B cell (primary cell): ENCODE measurements at regions not wholly inside any gene's neighbourhood (a gene's known extent, or its start where the extent isn't known, plus 50 kb on each side); places are given as distances from the start of the nearest gene placed in this dataset.
"Not testable (repeated sequence)": the region's sequence is repeated elsewhere in the genome, so short reads cannot be mapped to it uniquely, and the experiment has no call there.

Source experiments
- ATAC-seq: fragments of 200-7000 bp; cut with Tn5 transposase; one replicate; pipeline ENCODE4 v1.10.0; 2021; ENCODE audit warnings: low read depth, mild to moderate bottlenecking, moderate number of reproducible peaks, moderate library complexity
- CTCF ChIA-PET: fragments of 350-600 bp; sonication (Branson Sonifier 250); formaldehyde crosslinking; loops from one replicate; lab custom pipeline; 2021; ENCODE audit warnings: antibody characterized with exemption, inconsistent platforms; lab: Charles Lee
- POLR2A ChIA-PET: fragments of 350-600 bp; sonication (Branson Sonifier 250); formaldehyde crosslinking; loops from one replicate; lab custom pipeline; 2021; ENCODE audit warnings: antibody characterized with exemption; lab: Charles Lee
- DNase-seq: peaks from one replicate; pipeline ENCODE4 v3.0.0; 2013
- H2AFZ ChIP-seq: 2 replicates; pipeline ENCODE4 v1.6.1; 2012; ENCODE audit warnings: mild to moderate bottlenecking, low read depth, low read length; ENCODE audit not compliant: insufficient read depth, poor library complexity, severe bottlenecking
- H3K27ac ChIP-seq, 2 donors: 1 replicate in 1 of 2; 2 replicates in 1 of 2; pipeline ENCODE4 v1.5.1; 2012 to 2013; ENCODE audit warnings: low read length in 2 of 2, mild to moderate bottlenecking in 2 of 2, moderate library complexity in 1 of 2
- H3K27me3 ChIP-seq, 4 experiments: fragments of 200-600 bp in 1 of 4; sonication (generic) in 1 of 4; replicated peaks in 1 of 4; 1 replicate in 2 of 4; 2 replicates in 2 of 4; pipeline versions ENCODE4 v1.6.1 to v1.7.0; 2013 to 2016; ENCODE audit warnings: low read length in 3 of 4, mild to moderate bottlenecking in 2 of 4, mixed read lengths in 1 of 4, moderate library complexity in 1 of 4; ENCODE audit not compliant: insufficient read depth in 4 of 4, control insufficient read depth in 3 of 4; ENCODE audit errors: control extremely low read depth in 1 of 4
- H3K36me3 ChIP-seq, 2 experiments: replicated peaks in 1 of 2; 1 replicate in 1 of 2; 2 replicates in 1 of 2; pipeline versions ENCODE4 v1.6.1 to v1.7.1; 2013; ENCODE audit warnings: low read length in 1 of 2; ENCODE audit not compliant: insufficient read depth in 2 of 2, control insufficient read depth in 1 of 2; ENCODE audit errors: control extremely low read depth in 1 of 2, extremely low read depth in 1 of 2
- H3K4me1 ChIP-seq, 2 donors: fragments of 200-600 bp in 1 of 2; sonication (generic) in 1 of 2; 1 replicate in 1 of 2; 2 replicates in 1 of 2; pipeline versions ENCODE4 v1.5.1 to v1.6.1; 2013 to 2017; ENCODE audit warnings: low read length in 2 of 2; ENCODE audit not compliant: control insufficient read depth in 2 of 2, insufficient read depth in 2 of 2
- H3K4me2 ChIP-seq: replicated peaks from 2 replicates; pipeline ENCODE3; 2012; ENCODE audit warnings: mild to moderate bottlenecking, low read depth, low read length; ENCODE audit not compliant: poor library complexity, severe bottlenecking
- H3K4me3 ChIP-seq, 5 experiments: fragments of 200-600 bp in 1 of 5; sonication (generic) in 1 of 5; 1 replicate in 3 of 5; 2 replicates in 2 of 5; pipeline versions ENCODE4 v1.5.1 to v1.7.0; 2011 to 2016; ENCODE audit warnings: low read length in 4 of 5, mild to moderate bottlenecking in 4 of 5, low read depth in 2 of 5, control low read depth in 1 of 5, moderate library complexity in 1 of 5; ENCODE audit not compliant: insufficient read depth in 1 of 5; ENCODE audit errors: control extremely low read depth in 1 of 5, extremely low read depth in 1 of 5
- H3K79me2 ChIP-seq: fragments of 200-600 bp; sonication (generic); one replicate; pipeline ENCODE4 v1.6.0; 2016; ENCODE audit warnings: low read length; ENCODE audit not compliant: control insufficient read depth, insufficient read depth
- H3K9ac ChIP-seq: fragments of 200-600 bp; sonication (generic); 2 replicates; pipeline ENCODE4 v1.6.1; 2017; ENCODE audit warnings: mild to moderate bottlenecking, low read length, moderate library complexity
- H3K9me3 ChIP-seq, 3 donors: one replicate each; pipeline versions ENCODE4 v1.6.1 to v1.7.1; 2013; ENCODE audit warnings: low read length in 2 of 3; ENCODE audit not compliant: control insufficient read depth in 2 of 3, insufficient read depth in 1 of 3; ENCODE audit errors: control extremely low read depth in 1 of 3
- H4K20me1 ChIP-seq: 2 replicates; pipeline ENCODE4 v1.6.0; 2012; ENCODE audit warnings: mild to moderate bottlenecking, low read length; ENCODE audit not compliant: insufficient read depth, control insufficient read depth, poor library complexity, severe bottlenecking
- H3K27ac Mint-ChIP-seq: one replicate; pipeline ENCODE4 v1.8.0; 2021; ENCODE audit warnings: mixed read lengths
- H3K27me3 Mint-ChIP-seq: one replicate; pipeline ENCODE4 v1.8.0; 2021; ENCODE audit warnings: mixed read lengths
- H3K4me1 Mint-ChIP-seq: one replicate; pipeline ENCODE4 v1.8.0; 2021; ENCODE audit warnings: mixed read lengths
- H3K4me3 Mint-ChIP-seq: one replicate; pipeline ENCODE4 v1.8.0; 2021; ENCODE audit warnings: mixed read lengths
- H3K9me3 Mint-ChIP-seq: one replicate; pipeline ENCODE4 v1.8.0; 2022; ENCODE audit warnings: mixed read lengths; ENCODE audit not compliant: insufficient read depth
- CTCF ChIP-seq: fragments of 200-600 bp; IDR thresholded peaks from one replicate; pipeline ENCODE4 v1.8.0; 2022; ENCODE audit warnings: antibody characterized with exemption, mild to moderate bottlenecking
- WGBS: methylation state at CpG from one replicate; pipeline ENCODE4 v1.1.5; 2013; ENCODE audit warnings: missing lambda C conversion rate; ENCODE audit not compliant: insufficient coverage; 5-methylcytosine and 5-hydroxymethylcytosine counted together
- intact Hi-C: fragments of 100-400 bp; cut with micrococcal nuclease; formaldehyde crosslinking; loops from one replicate; pipeline ENCODE4 v1.10.0; 2022

- Histone ChIP-seq H3K9ac (peak overlapping the region; percentile 61), H2AFZ (peak overlapping the region; percentile 82)
- intact Hi-C loops: not testable (repeated sequence)
Observed at GRCh38 chr3:125766285-125766826, 171.1 kb upstream of the OSBPL11 start.

GRCh38 chr3:125766931-125767330 is 171.6 kb upstream of the OSBPL11 start:
- ATAC-seq, H3K9me3 Mint-ChIP-seq, H3K79me2 ChIP-seq, H3K36me3 ChIP-seq, H4K20me1 ChIP-seq, H3K4me1 Mint-ChIP-seq, intact Hi-C loops, H3K4me1 ChIP-seq, H3K9me3 ChIP-seq, H3K27ac ChIP-seq, H3K27ac Mint-ChIP-seq, POLR2A ChIA-PET, H3K27me3 ChIP-seq: not testable (repeated sequence)
- Mint-ChIP-seq H3K27me3 (peaks cover 21% of the 10 kb centered on the region), H3K4me3 (peak overlapping the region; percentile 83)
- Histone ChIP-seq H3K4me3 (peak overlapping the region in 3 of 5 experiments; percentile 55 to 65 (median 63)), H3K9ac (peak overlapping the region; percentile 61), H3K4me2 (peak overlapping the region; percentile 65), H2AFZ (peak overlapping the region; percentile 82)
- 1% methylated on average over 11 of the region's 23 CpGs for WGBS
- DNase-seq: peak; percentile 61
- CTCF ChIA-PET: interaction anchor here (0.6 to 0.9 kb wide), 3 partner anchors 12 to 170 kb away, joined by 3 read pairs; no protein-coding TSS in a partner anchor

More at GRCh38 chr3:125766285-125766826, 171.1 kb upstream of the OSBPL11 start:
- peak overlapping the region; percentile 74 for H3K4me3 Mint-ChIP-seq
- H3K4me1 Mint-ChIP-seq, ATAC-seq, H3K9me3 ChIP-seq, H4K20me1 ChIP-seq, H3K79me2 ChIP-seq, H3K36me3 ChIP-seq, H3K27ac ChIP-seq, H3K27me3 ChIP-seq, H3K4me1 ChIP-seq, POLR2A ChIA-PET, H3K9me3 Mint-ChIP-seq, H3K27ac Mint-ChIP-seq: not testable (repeated sequence)
- peaks cover 21% of the 10 kb centered on the region for H3K27me3 Mint-ChIP-seq
- peak; percentile 59 for TF ChIP-seq CTCF
- peak overlapping the region; percentile 65 for H3K4me2 ChIP-seq
- CTCF ChIA-PET: interaction anchor here (0.6 to 0.9 kb wide), 3 partner anchors 11 to 170 kb away, joined by 3 read pairs; no protein-coding TSS in a partner anchor
- peak overlapping the region in 4 of 5 experiments; percentile 42 to 65 (median 59) for H3K4me3 ChIP-seq
- DNase-seq: peak; percentile 74
- WGBS: under 1% methylated on average over 35 of the region's 54 CpGs
